Fibroblast of skin of abdomen (primary cell): ENCODE measurements at regions not wholly inside any gene's neighbourhood (a gene's known extent, or its start where the extent isn't known, plus 50 kb on each side); places are given as distances from the start of the nearest gene placed in this dataset.
"Not testable (repeated sequence)": the region's sequence is repeated elsewhere in the genome, so short reads cannot be mapped to it uniquely, and the experiment has no call there.

ENCODE experiments used
- DNase-seq: peaks from one replicate; pipeline ENCODE4 v3.0.0-alpha.2; 2013

- DNase-seq = no peak
These were observed 111.0 kb downstream of the FAM53A start for GRCh38 chr4:1572964-1573720.

- DNase-seq = no peak
These were observed 111.6 kb downstream of the FAM53A start for GRCh38 chr4:1572521-1572920.

GRCh38 chr4:1572010-1572385 lies 112.1 kb downstream of the FAM53A start:
- no peak for DNase-seq

DNA sequence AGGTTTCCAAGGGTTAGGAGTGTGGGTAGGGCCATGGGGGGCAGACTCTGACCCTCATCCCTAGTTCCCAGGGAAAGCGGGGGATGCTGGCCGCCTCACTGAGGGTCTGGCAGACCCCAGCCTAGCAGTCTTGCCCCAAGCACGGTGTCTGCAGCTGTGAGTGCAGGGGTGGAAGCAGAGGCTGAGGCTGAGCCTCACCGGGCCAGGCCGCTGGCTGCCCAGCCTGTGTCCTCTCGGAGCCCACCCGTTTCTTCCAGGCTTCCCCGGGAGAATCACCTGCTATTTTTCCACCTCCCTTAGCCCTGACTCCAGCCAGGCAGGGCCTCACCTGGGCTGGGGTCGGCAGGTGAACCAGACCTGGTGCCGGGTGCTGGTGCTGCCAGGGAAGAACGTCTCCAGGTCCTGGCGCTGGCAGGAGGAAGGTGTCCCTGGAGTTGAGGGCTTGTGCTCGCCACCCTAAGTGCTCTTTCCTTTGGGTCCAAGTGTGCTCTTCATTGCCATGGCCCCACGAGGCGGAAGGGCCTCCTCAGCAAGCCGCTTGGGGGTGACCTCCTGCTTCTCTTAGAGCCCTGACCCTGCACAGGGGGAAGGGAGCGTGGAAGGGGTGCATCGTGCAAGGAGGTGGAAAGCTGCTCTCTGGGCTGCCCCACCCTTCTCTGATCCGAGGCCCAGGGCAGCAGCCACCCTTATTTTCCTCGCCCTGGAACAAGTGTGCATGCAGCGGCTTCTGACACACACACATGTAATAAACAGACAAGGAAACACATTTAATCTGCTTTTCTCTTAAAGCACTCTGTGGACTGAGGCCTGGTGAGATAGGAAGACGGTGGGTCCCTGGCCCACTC lies 112.7 kb downstream of the FAM53A start:
- DNase-seq = no peak

DNA sequence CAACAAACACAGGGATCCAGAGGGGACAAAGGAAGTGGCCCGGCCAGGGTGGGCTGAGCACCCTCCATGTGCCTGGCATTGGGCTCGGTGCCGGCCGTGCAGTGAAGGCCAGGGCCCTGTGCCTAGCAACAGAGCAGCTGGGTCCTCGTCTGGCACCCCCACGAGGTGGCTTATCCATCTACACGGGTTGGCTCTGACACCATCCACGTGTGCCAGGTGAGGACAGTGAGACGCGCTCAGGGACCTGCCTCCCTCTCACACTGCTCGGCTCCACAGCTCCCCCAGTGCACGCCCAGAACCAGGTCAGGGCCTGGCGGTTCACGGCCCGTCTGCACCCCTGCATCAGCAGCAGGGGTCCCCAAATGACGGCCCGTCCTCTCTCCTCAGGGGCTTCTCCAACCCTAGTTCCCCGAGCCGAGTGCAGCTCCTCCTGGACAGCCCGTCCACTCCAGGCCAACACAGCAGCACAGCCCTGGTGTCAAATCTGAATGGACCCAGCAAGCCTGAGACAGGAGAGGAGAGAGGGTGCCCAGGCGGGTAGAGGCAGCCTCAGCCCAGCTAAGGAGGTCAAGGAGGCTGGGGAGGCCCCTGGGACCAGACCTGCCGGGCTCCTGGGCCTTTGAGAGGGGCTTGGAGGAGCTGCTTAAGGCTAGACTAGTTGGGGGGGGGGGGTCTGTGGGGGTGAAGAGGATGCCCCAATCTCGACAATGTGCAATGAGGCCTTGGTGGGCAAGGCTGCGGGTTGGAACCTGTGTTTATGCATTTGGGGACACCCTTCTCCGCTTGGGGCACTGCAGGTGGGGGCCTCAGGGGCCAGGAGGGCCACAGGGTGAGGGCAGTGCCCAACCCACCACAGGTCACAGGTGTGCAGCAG lies 113.6 kb downstream of the FAM53A start:
- no peak for DNase-seq

- DNase-seq = no peak
These were observed 114.5 kb downstream of the FAM53A start for GRCh38 chr4:1569461-1570151.

- DNase-seq = no peak
These were observed 115.2 kb downstream of the FAM53A start for GRCh38 chr4:1568855-1569460.

DNA sequence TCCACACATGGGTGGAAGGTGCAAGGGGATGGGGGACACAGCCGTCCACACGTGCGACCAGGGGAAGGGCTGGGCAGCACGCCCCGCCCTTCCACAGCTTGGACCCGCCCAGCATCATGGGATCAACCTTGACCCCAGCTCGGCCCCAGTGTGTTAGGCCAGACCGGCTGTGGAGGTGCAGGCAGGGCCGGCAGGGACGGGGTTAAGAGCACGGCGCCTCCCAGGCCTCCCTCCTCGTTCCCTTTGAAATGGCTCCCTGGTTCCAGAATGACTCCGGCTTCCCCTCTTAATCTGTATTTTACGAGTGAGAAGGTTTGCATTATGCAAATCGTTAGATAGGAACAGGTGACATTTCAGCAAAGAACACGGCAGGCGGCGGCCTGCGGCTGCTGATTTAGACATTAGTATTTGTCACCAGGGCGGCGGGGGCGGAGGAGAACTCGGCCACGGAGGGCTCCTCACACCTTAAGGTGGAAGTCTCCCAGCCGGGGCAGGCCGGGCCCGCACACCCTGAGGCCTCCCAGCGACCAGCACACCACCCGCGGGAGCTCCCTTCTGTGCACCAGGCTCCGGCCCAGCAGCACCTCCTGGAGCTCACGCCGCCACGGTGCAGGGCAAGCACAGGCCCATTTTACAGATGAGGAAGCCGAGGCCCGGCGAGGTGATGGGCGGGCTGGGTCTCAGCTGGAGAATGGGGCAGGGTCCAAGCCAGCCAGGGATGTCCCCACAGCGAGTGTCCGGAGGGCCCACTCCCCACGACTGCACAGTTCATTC lies 116.1 kb downstream of the FAM53A start:
- DNase-seq = no peak

DNA sequence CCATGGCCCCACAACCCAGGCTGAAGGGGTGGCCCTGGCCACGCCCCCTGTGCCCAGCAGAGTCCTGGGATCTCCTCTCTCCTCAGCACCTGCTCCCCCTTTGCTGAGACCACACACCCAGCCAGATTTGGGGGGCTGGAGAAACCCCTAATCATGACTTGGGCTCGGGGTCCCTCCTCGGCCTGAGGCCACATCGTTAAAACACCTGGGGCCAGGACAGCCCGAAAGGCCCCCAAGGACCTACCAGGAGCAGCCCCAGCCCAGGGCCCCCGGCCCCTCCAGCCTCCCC lies 116.7 kb downstream of the FAM53A start:
- no peak for DNase-seq

- no peak for DNase-seq
These were observed 117.1 kb downstream of the FAM53A start for GRCh38 chr4:1566838-1567518.

GRCh38 chr4:1566301-1566837 lies 117.7 kb downstream of the FAM53A start:
- DNase-seq = not testable (repeated sequence)

GRCh38 chr4:1565598-1566295 lies 118.4 kb downstream of the FAM53A start:
- DNase-seq = no peak

DNA sequence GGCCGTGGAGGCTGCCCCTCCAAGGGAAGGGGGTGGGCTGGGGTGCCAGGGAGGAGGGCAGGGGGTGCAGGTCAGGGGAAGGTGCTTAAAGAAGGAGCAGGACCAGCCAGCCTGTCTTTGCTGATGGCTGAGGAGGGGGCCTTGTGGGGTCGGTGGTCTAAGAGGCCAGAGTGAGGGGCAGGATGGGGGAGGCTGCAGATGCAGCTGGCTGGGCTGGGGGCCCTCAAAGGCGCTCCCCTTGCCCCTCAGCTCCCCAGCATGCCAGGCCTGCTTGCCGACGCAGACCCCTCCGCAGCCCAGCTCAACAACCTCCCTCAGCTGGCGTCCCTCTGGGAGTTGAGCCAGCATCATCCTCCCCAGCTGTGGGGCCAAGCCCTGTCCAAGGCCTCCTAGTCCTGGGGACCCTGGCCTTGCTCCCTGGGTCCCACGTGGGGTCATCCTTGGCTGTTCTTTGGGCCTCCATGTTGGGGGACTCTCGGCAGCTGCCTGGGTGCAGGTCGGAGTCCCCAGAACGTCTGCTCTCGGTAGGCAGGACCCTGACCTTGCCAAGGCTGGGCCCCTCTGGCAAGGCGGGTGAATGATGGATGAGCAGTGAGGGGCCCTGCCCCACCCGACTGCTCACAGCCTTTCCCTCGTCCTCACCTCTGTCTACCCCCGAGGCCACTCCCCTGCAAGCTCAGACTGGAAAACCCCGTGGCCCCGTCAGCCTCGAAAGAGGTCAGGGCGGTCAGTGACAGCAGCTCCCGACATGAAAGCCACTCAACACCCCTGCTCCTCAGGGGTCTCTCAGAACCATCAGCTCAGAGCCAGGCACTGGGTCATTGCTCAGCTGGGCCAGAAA lies 119.4 kb downstream of the FAM53A start:
- no peak for DNase-seq

GRCh38 chr4:1563768-1564485 lies 120.2 kb downstream of the FAM53A start:
- DNase-seq = no peak

DNA sequence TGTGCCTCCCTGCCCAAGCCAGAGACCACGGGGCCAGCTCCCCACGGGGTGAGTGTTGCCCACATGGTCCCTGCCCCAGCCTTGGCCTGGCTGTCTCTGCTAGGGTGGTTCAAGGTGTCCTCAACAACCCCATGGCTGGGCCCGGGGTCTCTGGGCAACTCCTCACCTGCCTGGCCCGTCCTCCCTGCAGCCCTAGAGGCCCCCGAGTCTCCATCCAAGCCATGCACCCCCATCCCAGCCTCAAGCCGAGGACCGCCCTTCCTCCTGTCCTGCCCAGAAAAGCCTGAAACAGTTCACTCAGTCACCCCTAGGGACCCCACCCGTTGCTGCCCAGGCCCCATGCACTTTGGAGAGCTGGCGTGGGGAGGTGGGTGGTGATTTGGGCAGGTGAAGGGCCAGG lies 120.9 kb downstream of the FAM53A start:
- no peak for DNase-seq

DNA sequence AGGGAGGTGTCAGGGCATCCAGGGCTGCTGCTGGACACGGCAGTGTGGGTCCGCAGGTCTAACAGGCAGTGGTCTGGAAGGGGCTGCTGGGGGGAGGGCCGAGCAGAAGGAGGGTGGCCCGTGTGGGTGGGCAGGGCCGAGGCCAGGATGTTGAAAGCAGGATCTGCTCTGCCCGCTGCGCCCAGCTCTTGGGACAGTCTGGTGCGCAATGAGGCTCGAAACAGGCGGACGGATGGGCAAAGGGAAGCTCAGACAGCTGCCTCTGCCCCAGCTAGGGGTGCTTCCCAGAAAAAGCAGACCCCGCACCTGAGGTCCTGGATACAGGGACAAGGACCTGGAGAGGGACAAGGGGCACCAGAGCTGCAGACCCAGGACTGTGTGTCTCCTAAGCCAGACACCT lies 121.3 kb downstream of the FAM53A start:
- DNase-seq = no peak

- no peak for DNase-seq
These were observed 121.7 kb downstream of the FAM53A start for GRCh38 chr4:1562371-1562770.
